Neural cell (in vitro differentiated cells): ENCODE measurements at regions not wholly inside any gene's neighbourhood (a gene's known extent, or its start where the extent isn't known, plus 50 kb on each side); places are given as distances from the start of the nearest gene placed in this dataset.

Experiments used
- H2AFZ ChIP-seq: fragments of 200-600, 300-800 bp; sonication (generic), shearing (Covaris generic); 2 replicates; pipeline ENCODE4 v1.6.0; 2014; ENCODE audit warnings: low read depth, mild to moderate bottlenecking, antibody characterized with exemption, low read length, moderate library complexity
- H3F3A ChIP-seq: fragments of 200-600 bp; shearing (Covaris generic); 2 replicates; pipeline ENCODE4 v1.6.1; 2016; ENCODE audit warnings: mild to moderate bottlenecking, moderate library complexity, mixed read lengths, antibody characterized with exemption, low read length; ENCODE audit not compliant: insufficient read depth, poor library complexity, severe bottlenecking
- H3K27ac ChIP-seq: fragments of 200-600, 300-800 bp; sonication (generic), shearing (Covaris generic); 2 replicates; pipeline ENCODE4 v1.5.1; 2014; ENCODE audit warnings: mild to moderate bottlenecking, low read length, moderate library complexity
- H3K27me3 ChIP-seq: fragments of 300-800, 200-600 bp; sonication (generic), shearing (Covaris generic); 2 replicates; pipeline ENCODE4 v1.6.0; 2014; ENCODE audit warnings: mild to moderate bottlenecking, low read depth, low read length, moderate library complexity; ENCODE audit not compliant: insufficient read depth
- H3K36me3 ChIP-seq: fragments of 300-800, 200-600 bp; sonication (generic), shearing (Covaris generic); 2 replicates; pipeline ENCODE4 v1.5.1; 2014; ENCODE audit warnings: mild to moderate bottlenecking, antibody characterized with exemption, low read length, moderate library complexity; ENCODE audit not compliant: insufficient read depth
- H3K4me2 ChIP-seq: fragments of 300-800, 200-600 bp; sonication (generic), shearing (Covaris generic); 2 replicates; pipeline ENCODE4 v1.6.0; 2014; ENCODE audit warnings: mild to moderate bottlenecking, low read length
- H3K4me3 ChIP-seq: fragments of 300-800, 200-600 bp; sonication (generic), shearing (Covaris generic); 2 replicates; pipeline ENCODE4 v1.5.1; 2014; ENCODE audit warnings: mild to moderate bottlenecking, low read length, moderate library complexity
- H3K79me2 ChIP-seq: fragments of 200-600 bp; shearing (Covaris generic); replicated peaks from 2 replicates; pipeline ENCODE4 v1.6.0; 2014; ENCODE audit warnings: mild to moderate bottlenecking, low read length, moderate library complexity; ENCODE audit not compliant: insufficient read depth
- H3K9ac ChIP-seq: fragments of 300-800, 200-600 bp; sonication (generic), shearing (Covaris generic); 2 replicates; pipeline ENCODE4 v1.6.1; 2016; ENCODE audit warnings: mild to moderate bottlenecking, low read length, mixed read lengths
- H3K9me2 ChIP-seq: fragments of 200-600 bp; shearing (Covaris generic); 2 replicates; pipeline ENCODE4 v1.6.1; 2016; ENCODE audit warnings: mild to moderate bottlenecking, low read length, mixed read lengths; ENCODE audit not compliant: insufficient read depth
- H3K9me3 ChIP-seq: fragments of 200-600, 300-800 bp; sonication (generic), shearing (Covaris generic); 2 replicates; pipeline ENCODE4 v1.6.1; 2016; ENCODE audit warnings: mild to moderate bottlenecking, mixed run types, low read length, moderate library complexity, mixed read lengths
- H4K20me1 ChIP-seq: fragments of 200-600 bp; shearing (Covaris generic); 2 replicates; pipeline ENCODE4 v1.6.1; 2016; ENCODE audit warnings: mild to moderate bottlenecking, mixed run types; ENCODE audit not compliant: insufficient read depth
- CTCF ChIP-seq: fragments of 450-650 bp; IDR thresholded peaks from 2 replicates; pipeline ENCODE4 v1.5.1; 2014; ENCODE audit warnings: antibody characterized with exemption, mild to moderate bottlenecking, moderate library complexity; ENCODE audit not compliant: poor library complexity, severe bottlenecking
- EP300 ChIP-seq: fragments of 450-650 bp; conservative IDR thresholded peaks from 2 replicates; pipeline ENCODE4 v1.6.1; 2014; ENCODE audit warnings: antibody characterized with exemption, mild to moderate bottlenecking, moderate library complexity; ENCODE audit not compliant: poor library complexity, severe bottlenecking
- EZH2 ChIP-seq: fragments of 200-600, 300-800 bp; shearing (Covaris generic), sonication (generic); IDR thresholded peaks from 2 replicates; pipeline ENCODE4 v1.6.1; 2014; ENCODE audit warnings: antibody characterized with exemption, low read length, borderline replicate concordance, mild to moderate bottlenecking; ENCODE audit not compliant: insufficient read depth, poor library complexity, severe bottlenecking
- MXI1 ChIP-seq: fragments of 450-650 bp; conservative IDR thresholded peaks from 2 replicates; pipeline ENCODE4 v1.6.1; 2014; ENCODE audit warnings: antibody characterized with exemption, mild to moderate bottlenecking; ENCODE audit not compliant: poor library complexity, severe bottlenecking
- POLR2AphosphoS5 ChIP-seq: IDR thresholded peaks from 2 replicates; pipeline ENCODE4 v1.6.1; 2012
- RAD21 ChIP-seq: fragments of 450-650 bp; conservative IDR thresholded peaks from 2 replicates; pipeline ENCODE4 v1.6.1; 2014; ENCODE audit warnings: antibody characterized with exemption, mild to moderate bottlenecking, moderate library complexity
- SMC3 ChIP-seq: fragments of 450-650 bp; conservative IDR thresholded peaks from 2 replicates; pipeline ENCODE4 v1.6.1; 2014; ENCODE audit warnings: antibody characterized with exemption, mild to moderate bottlenecking, moderate library complexity; ENCODE audit not compliant: poor library complexity
- TAF1 ChIP-seq: IDR thresholded peaks from 2 replicates; pipeline ENCODE4 v1.6.1; 2012; ENCODE audit warnings: low read depth
- TF ChIP-seq, protein P1 (sequence below): IDR thresholded peaks from 2 replicates; pipeline ENCODE4 v1.6.1; 2012; ENCODE audit warnings: borderline replicate concordance

DNA sequence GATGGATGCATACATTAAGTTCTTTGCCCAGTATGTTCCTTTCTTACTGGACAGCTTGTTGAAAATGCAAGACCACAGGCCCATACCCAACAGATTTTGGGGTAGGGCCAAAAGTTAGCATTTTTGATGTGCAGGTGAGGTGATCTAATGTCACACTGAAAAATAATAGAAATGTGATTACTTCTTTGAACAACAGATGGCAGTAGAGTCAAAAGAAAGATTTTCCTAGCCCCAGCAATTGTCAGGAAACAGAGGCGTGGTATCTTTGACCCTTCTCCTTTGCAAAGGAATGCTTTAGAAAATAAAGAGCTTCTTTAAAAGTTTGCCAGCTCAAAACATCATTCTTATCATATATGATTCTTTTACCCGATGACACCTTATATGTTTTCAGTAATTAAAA is 343.6 kb upstream of the SYT4 start:
- Histone ChIP-seq H3F3A (no peaks in the 10 kb centered on the region), H3K27ac (no peak overlapping the region)

DNA sequence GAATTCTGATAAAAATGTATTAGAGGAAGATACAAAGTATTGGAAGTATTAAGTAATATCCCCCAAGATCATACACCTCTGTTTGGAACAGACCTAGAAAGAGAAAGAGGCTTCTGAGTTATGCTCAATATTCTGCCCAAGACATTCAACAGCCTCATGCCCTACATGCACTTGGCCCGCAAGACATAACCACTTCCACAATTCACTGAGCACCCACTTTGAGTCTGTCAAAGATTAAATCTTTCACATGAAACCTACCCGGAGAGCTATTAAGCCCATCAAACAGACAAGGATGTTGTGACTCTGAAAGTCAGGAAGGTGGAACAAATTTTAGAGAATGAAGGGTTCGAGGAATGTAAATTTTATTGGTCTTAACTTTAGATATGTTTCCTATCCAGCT is 344.7 kb upstream of the SYT4 start:
- Histone ChIP-seq H3K36me3 (no peaks in the 10 kb centered on the region), H3K4me3 (no peak overlapping the region), H3K4me2 (no peak overlapping the region), H4K20me1 (no peaks in the 10 kb centered on the region), H3K27ac (no peak overlapping the region), H3K27me3 (no peaks in the 10 kb centered on the region), H3K9me3 (no peaks in the 10 kb centered on the region), H3K79me2 (no peaks in the 10 kb centered on the region), H3K9ac (no peak overlapping the region), H3F3A (no peaks in the 10 kb centered on the region), H3K9me2 (no peaks in the 10 kb centered on the region), H2AFZ (no peak overlapping the region)
- TF ChIP-seq MXI1 (no peak), CTCF (no peak), POLR2AphosphoS5 (no peak), EP300 (no peak), RAD21 (no peak), EZH2 (no peak)
- TF ChIP-seq, protein P1, sequence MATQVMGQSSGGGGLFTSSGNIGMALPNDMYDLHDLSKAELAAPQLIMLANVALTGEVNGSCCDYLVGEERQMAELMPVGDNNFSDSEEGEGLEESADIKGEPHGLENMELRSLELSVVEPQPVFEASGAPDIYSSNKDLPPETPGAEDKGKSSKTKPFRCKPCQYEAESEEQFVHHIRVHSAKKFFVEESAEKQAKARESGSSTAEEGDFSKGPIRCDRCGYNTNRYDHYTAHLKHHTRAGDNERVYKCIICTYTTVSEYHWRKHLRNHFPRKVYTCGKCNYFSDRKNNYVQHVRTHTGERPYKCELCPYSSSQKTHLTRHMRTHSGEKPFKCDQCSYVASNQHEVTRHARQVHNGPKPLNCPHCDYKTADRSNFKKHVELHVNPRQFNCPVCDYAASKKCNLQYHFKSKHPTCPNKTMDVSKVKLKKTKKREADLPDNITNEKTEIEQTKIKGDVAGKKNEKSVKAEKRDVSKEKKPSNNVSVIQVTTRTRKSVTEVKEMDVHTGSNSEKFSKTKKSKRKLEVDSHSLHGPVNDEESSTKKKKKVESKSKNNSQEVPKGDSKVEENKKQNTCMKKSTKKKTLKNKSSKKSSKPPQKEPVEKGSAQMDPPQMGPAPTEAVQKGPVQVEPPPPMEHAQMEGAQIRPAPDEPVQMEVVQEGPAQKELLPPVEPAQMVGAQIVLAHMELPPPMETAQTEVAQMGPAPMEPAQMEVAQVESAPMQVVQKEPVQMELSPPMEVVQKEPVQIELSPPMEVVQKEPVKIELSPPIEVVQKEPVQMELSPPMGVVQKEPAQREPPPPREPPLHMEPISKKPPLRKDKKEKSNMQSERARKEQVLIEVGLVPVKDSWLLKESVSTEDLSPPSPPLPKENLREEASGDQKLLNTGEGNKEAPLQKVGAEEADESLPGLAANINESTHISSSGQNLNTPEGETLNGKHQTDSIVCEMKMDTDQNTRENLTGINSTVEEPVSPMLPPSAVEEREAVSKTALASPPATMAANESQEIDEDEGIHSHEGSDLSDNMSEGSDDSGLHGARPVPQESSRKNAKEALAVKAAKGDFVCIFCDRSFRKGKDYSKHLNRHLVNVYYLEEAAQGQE, result no peak

More for the DNA sequence above, 343.6 kb upstream of the SYT4 start:
- Histone ChIP-seq H3K9me2 (no peaks in the 10 kb centered on the region), H3K9me3 (no peaks in the 10 kb centered on the region), H3K4me3 (no peak overlapping the region), H3K36me3 (no peaks in the 10 kb centered on the region), H4K20me1 (no peaks in the 10 kb centered on the region), H3K79me2 (no peaks in the 10 kb centered on the region), H3K9ac (no peak overlapping the region), H3K27me3 (no peaks in the 10 kb centered on the region), H2AFZ (no peak overlapping the region), H3K4me2 (no peak overlapping the region)
- TF ChIP-seq MXI1, result no peak
- no peak for TF ChIP-seq EZH2
- TF ChIP-seq CTCF, result peak; percentile 83
- no peak for TF ChIP-seq POLR2AphosphoS5
- TF ChIP-seq, protein P1, result no peak
- TF ChIP-seq RAD21, result peak; percentile 89
- peak; percentile 89 for TF ChIP-seq SMC3
- TF ChIP-seq TAF1, result no peak
- no peak for TF ChIP-seq EP300
